ENCODE measurements at regions not wholly inside any gene's neighbourhood (a gene's known extent, or its start where the extent isn't known, plus 50 kb on each side); places are given as distances from the start of the nearest gene placed in this dataset.

DNA sequence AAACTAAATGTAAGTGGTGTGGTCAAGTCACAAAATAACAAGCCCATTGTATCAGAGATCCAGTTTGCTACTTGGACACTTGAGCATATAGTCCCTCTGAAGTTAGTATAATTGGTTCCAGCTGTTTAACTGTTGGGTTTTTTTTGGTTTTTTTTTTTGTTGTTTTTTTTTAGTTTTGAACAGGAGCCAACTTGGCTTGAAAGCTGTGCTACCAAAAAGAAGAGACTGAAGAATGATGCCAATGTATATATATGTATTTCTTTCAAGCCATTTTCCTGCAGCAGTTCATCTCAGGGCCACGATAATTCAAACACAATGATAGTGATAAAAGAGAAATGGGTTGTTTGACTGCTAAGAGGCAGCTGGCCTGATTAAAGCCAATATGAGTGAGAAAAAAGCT lies 138.3 kb downstream of the PCDH18 start:
- Mint-ChIP-seq H3K27me3 (ENCODE audit: unreplicated experiment) (no peaks in the 10 kb centered on the region), H3K4me1 (ENCODE audit: unreplicated experiment) (peaks cover 44% of the 10 kb centered on the region), H3K4me3 (ENCODE audit: unreplicated experiment) (no peak overlapping the region), H3K9me3 (ENCODE audit: unreplicated experiment) (no peaks in the 10 kb centered on the region), H3K27ac (ENCODE audit: unreplicated experiment) (peak overlapping the region; percentile 65), H3K36me3 (ENCODE audit: unreplicated experiment) (no peaks in the 10 kb centered on the region)
- TF ChIP-seq, protein P1, sequence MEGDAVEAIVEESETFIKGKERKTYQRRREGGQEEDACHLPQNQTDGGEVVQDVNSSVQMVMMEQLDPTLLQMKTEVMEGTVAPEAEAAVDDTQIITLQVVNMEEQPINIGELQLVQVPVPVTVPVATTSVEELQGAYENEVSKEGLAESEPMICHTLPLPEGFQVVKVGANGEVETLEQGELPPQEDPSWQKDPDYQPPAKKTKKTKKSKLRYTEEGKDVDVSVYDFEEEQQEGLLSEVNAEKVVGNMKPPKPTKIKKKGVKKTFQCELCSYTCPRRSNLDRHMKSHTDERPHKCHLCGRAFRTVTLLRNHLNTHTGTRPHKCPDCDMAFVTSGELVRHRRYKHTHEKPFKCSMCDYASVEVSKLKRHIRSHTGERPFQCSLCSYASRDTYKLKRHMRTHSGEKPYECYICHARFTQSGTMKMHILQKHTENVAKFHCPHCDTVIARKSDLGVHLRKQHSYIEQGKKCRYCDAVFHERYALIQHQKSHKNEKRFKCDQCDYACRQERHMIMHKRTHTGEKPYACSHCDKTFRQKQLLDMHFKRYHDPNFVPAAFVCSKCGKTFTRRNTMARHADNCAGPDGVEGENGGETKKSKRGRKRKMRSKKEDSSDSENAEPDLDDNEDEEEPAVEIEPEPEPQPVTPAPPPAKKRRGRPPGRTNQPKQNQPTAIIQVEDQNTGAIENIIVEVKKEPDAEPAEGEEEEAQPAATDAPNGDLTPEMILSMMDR (IDR thresholded peaks at IDR 0.05): no peak
- no peak for DNase-seq (ENCODE audit: extremely low spot score, unreplicated experiment)

DNA sequence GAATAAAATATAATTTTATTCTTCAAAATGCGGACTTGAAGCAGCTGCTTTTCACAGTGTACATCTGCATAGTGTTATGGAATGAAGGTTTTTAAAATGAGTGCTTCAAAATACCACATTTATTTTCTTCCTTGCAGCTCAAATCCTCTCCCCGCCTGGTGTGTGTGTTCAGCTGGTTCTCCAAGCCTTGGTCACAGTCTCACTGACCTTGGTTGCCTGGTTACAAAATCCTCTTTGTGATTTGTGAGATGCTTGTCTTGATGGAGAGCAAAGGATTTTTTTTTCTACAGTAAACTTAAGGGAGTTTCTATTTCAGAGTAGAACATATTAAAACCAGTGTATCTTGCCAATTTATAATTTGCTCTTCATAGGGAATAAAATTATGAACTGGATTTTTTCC lies 139.2 kb downstream of the PCDH18 start:
- Mint-ChIP-seq H3K9me3 (ENCODE audit: unreplicated experiment) (no peaks in the 10 kb centered on the region), H3K4me1 (ENCODE audit: unreplicated experiment) (peaks cover 51% of the 10 kb centered on the region), H3K27ac (ENCODE audit: unreplicated experiment) (peak overlapping the region; percentile 46), H3K27me3 (ENCODE audit: unreplicated experiment) (no peaks in the 10 kb centered on the region), H3K36me3 (ENCODE audit: unreplicated experiment) (no peaks in the 10 kb centered on the region), H3K4me3 (ENCODE audit: unreplicated experiment) (no peak overlapping the region)
- TF ChIP-seq, protein P1 (IDR thresholded peaks at IDR 0.05): no peak
- DNase-seq (ENCODE audit: extremely low spot score, unreplicated experiment): no peak

DNA sequence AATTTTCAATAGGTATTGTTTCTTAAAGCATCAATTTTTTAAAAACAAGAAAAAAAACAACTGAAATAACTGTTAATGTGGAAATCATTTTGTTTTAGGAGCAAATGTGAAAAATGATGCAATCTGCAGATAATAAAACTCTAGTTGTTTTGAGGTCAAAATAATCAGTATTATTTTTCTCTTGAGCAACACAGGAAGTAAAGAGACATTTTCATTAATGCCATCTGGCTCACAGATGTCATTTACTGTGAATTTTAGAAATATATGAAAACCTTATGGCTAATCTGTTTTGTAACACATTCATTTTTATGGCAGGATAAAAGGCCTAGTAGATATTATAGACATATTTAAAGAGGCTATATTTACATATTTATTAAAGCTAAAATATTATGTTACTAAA lies 141.6 kb downstream of the PCDH18 start:
- no peaks in the 10 kb centered on the region for H3K9me3 Mint-ChIP-seq (ENCODE audit: unreplicated experiment)

DNA sequence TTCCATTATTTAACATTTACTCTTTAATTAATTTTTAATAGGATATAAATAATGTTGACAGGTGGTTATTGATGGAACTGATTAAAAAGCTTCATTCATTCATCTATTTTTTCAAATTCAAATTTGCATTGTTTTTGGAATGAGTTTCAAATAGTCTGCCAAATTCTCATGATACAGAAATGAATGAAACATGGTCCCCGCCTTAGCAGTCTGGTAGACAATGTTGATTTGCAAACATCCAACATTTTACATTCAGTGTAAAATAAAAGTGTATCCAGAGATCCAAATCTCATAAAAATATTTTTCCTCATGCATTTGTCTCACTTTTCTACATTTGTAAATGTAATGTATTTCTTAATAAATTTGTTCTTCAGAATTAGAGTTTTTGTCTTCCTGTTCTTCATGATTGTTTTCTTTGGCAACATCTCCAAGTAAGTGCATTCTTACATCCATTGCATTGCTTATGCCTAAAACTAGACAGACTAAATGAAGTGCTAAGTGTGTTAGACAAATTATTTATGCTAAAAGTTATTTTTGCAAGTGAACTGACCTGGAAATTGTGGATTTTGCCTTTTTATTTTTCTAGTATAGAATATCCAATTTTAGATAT lies 142.3 kb downstream of the PCDH18 start:
- Mint-ChIP-seq H3K4me3 (ENCODE audit: unreplicated experiment) (no peak overlapping the region), H3K36me3 (ENCODE audit: unreplicated experiment) (no peaks in the 10 kb centered on the region), H3K27ac (ENCODE audit: unreplicated experiment) (peak overlapping the region; percentile 75), H3K9me3 (ENCODE audit: unreplicated experiment) (no peaks in the 10 kb centered on the region), H3K4me1 (ENCODE audit: unreplicated experiment) (peaks cover 60% of the 10 kb centered on the region), H3K27me3 (ENCODE audit: unreplicated experiment) (no peaks in the 10 kb centered on the region)
- TF ChIP-seq, protein P1 (IDR thresholded peaks at IDR 0.05): no peak
- no peak for DNase-seq (ENCODE audit: extremely low spot score, unreplicated experiment)

More for the DNA sequence above, 141.6 kb downstream of the PCDH18 start:
- DNase-seq (ENCODE audit: extremely low spot score, unreplicated experiment): no peak
- TF ChIP-seq, protein P1 (IDR thresholded peaks at IDR 0.05): no peak
- Mint-ChIP-seq H3K27ac (ENCODE audit: unreplicated experiment) (peak overlapping the region; percentile 75), H3K4me3 (ENCODE audit: unreplicated experiment) (no peak overlapping the region), H3K4me1 (ENCODE audit: unreplicated experiment) (peaks cover 60% of the 10 kb centered on the region), H3K36me3 (ENCODE audit: unreplicated experiment) (no peaks in the 10 kb centered on the region), H3K27me3 (ENCODE audit: unreplicated experiment) (no peaks in the 10 kb centered on the region)

DNA sequence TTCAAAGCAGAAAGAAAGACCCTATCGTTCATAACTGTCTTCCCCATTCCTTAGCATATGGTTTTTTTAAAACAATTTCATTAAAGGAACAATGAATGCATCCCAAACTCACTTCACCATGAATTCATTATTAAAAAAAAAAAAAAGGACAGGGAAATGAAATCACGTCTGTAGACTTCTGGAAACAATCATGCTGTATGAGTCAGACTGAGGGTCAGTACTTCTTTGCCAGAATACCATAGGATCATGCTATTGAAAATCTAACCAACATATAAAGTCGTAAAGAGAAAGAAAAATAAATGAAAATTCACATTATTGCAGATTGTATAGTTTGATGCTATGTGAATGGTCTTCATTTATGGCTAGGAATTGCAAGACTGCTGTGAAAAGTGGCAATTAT lies 144.4 kb downstream of the PCDH18 start:
- Mint-ChIP-seq H3K27ac (ENCODE audit: unreplicated experiment) (peak overlapping the region; percentile 64), H3K9me3 (ENCODE audit: unreplicated experiment) (peaks cover 3% of the 10 kb centered on the region), H3K27me3 (ENCODE audit: unreplicated experiment) (no peaks in the 10 kb centered on the region), H3K4me3 (ENCODE audit: unreplicated experiment) (no peak overlapping the region), H3K36me3 (ENCODE audit: unreplicated experiment) (no peaks in the 10 kb centered on the region), H3K4me1 (ENCODE audit: unreplicated experiment) (peaks cover 46% of the 10 kb centered on the region)
- DNase-seq (ENCODE audit: extremely low spot score, unreplicated experiment): no peak
- TF ChIP-seq, protein P1 (IDR thresholded peaks at IDR 0.05): no peak
